H1 (cell line): ENCODE measurements at regions not wholly inside any gene's neighbourhood (a gene's known extent, or its start where the extent isn't known, plus 50 kb on each side); places are given as distances from the start of the nearest gene placed in this dataset.

Experiments
- CREB1 ChIP-seq: IDR thresholded peaks from 2 replicates; pipeline ENCODE4 v1.6.1; 2012; ENCODE audit warnings: inconsistent platforms
- EZH2 ChIP-seq: fragments of 200-600 bp; sonication (generic); IDR thresholded peaks from 2 replicates; pipeline ENCODE4 v1.7.1; 2012; ENCODE audit warnings: low read depth, mild to moderate bottlenecking, moderate library complexity, low read length, inconsistent platforms; ENCODE audit not compliant: severe bottlenecking
- SIX5 ChIP-seq: IDR thresholded peaks from 2 replicates; pipeline ENCODE4 v1.6.1; 2011; ENCODE audit warnings: mild to moderate bottlenecking, low read depth, low read length
- TF ChIP-seq, protein P1 (sequence below): IDR thresholded peaks from 2 replicates; pipeline ENCODE4 v1.6.1; 2012; ENCODE audit warnings: inconsistent platforms
- TF ChIP-seq, protein P2 (sequence below), 3 experiments: IDR thresholded peaks; 1 replicate in 2 of 3; 2 replicates in 1 of 3; pipeline versions ENCODE4 v1.5.1 to v1.6.1; 2011; ENCODE audit warnings: low read length in 3 of 3, mild to moderate bottlenecking in 3 of 3, inconsistent platforms in 2 of 3, low read depth in 1 of 3, moderate library complexity in 1 of 3; ENCODE audit not compliant: insufficient read depth in 1 of 3; ENCODE audit errors: control extremely low read depth in 1 of 3

DNA sequence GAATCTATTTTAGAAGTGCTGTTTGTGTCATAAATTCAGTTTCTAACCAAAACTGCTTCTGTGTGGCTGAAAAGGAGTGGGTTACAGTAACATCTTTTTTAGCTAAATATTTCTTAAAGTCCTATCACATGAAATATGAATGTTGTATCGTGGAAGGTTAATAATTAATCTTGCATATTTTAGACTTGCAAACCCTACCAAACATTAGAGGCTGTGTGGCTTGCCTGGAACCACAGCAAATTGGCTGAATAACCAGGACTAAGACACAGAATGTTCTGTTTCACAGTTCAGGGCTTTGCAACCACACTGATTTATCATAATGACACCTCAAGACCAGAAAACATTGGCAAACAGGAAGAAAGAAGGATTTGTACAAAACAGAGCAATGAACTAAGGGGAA is 208.9 kb upstream of the CNTNAP5 start:
- TF ChIP-seq, protein P1, sequence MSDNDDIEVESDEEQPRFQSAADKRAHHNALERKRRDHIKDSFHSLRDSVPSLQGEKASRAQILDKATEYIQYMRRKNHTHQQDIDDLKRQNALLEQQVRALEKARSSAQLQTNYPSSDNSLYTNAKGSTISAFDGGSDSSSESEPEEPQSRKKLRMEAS = no peak
- TF ChIP-seq, protein P2, sequence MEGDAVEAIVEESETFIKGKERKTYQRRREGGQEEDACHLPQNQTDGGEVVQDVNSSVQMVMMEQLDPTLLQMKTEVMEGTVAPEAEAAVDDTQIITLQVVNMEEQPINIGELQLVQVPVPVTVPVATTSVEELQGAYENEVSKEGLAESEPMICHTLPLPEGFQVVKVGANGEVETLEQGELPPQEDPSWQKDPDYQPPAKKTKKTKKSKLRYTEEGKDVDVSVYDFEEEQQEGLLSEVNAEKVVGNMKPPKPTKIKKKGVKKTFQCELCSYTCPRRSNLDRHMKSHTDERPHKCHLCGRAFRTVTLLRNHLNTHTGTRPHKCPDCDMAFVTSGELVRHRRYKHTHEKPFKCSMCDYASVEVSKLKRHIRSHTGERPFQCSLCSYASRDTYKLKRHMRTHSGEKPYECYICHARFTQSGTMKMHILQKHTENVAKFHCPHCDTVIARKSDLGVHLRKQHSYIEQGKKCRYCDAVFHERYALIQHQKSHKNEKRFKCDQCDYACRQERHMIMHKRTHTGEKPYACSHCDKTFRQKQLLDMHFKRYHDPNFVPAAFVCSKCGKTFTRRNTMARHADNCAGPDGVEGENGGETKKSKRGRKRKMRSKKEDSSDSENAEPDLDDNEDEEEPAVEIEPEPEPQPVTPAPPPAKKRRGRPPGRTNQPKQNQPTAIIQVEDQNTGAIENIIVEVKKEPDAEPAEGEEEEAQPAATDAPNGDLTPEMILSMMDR (IDR thresholded peaks at IDR 0.05; ENCODE audit: control extremely low read depth in 1 of 3, insufficient read depth in 1 of 3, low read depth in 1 of 3, low read length in 3 of 3) = no peak
- no peak for TF ChIP-seq SIX5
- TF ChIP-seq EZH2 = no peak
- TF ChIP-seq CREB1 = no peak
